Stimulated activated effector memory CD8-positive, alpha-beta T cell treated with anti-CD3 and anti-CD28 coated beads, Interleukin-12 subunit alpha, Interleukin-12 subunit beta, amount 100 ng/mL, for 72 hours (primary cell): ENCODE measurements at regions not wholly inside any gene's neighbourhood (a gene's known extent, or its start where the extent isn't known, plus 50 kb on each side); places are given as distances from the start of the nearest gene placed in this dataset.

Source experiments
- ATAC-seq: fragments of 150-1000 bp; cut with Tn5 transposase; 2 replicates; pipeline ENCODE4 v1.10.0; 2021
- DNase-seq, 2 donors: peaks; one replicate each; pipeline ENCODE4 v3.0.0; 2021 to 2022; ENCODE audit warnings: low spot score in 2 of 2
- H3K27ac Mint-ChIP-seq: one replicate; pipeline ENCODE4 v1.8.0; 2022; ENCODE audit warnings: mild to moderate bottlenecking, mixed read lengths
- H3K36me3 Mint-ChIP-seq: one replicate; pipeline ENCODE4 v1.8.0; 2022; ENCODE audit warnings: mild to moderate bottlenecking, mixed read lengths
- H3K4me1 Mint-ChIP-seq: one replicate; pipeline ENCODE4 v1.8.0; 2022; ENCODE audit warnings: mixed read lengths
- H3K4me3 Mint-ChIP-seq: one replicate; pipeline ENCODE4 v1.8.0; 2022; ENCODE audit warnings: mild to moderate bottlenecking, mixed read lengths
- H3K9me3 Mint-ChIP-seq: one replicate; pipeline ENCODE4 v1.8.0; 2022; ENCODE audit warnings: mixed read lengths

GRCh38 chr2:2405780-2406179, 74.7 kb upstream of the MYT1L start:
- H3K4me1 Mint-ChIP-seq: no peaks in the 10 kb centered on the region
- H3K27ac Mint-ChIP-seq: no peak overlapping the region
- peaks cover 19% of the 10 kb centered on the region for H3K9me3 Mint-ChIP-seq
- ATAC-seq: no peak
- no peaks in the 10 kb centered on the region for H3K36me3 Mint-ChIP-seq
- DNase-seq: no peak
- H3K4me3 Mint-ChIP-seq: no peak overlapping the region

- DNase-seq (no peak), ATAC-seq (no peak)
- Mint-ChIP-seq H3K4me3 (no peak overlapping the region), H3K4me1 (no peaks in the 10 kb centered on the region), H3K27ac (no peak overlapping the region), H3K9me3 (peaks cover 18% of the 10 kb centered on the region), H3K36me3 (no peaks in the 10 kb centered on the region)
Measured at GRCh38 chr2:2400286-2401038, 69.4 kb upstream of the MYT1L start.

GRCh38 chr2:2399396-2399795, 68.3 kb upstream of the MYT1L start:
- ATAC-seq: no peak
- DNase-seq: no peak
- H3K9me3 Mint-ChIP-seq: peaks cover 20% of the 10 kb centered on the region
- H3K36me3 Mint-ChIP-seq: no peaks in the 10 kb centered on the region
- H3K27ac Mint-ChIP-seq: no peak overlapping the region
- H3K4me3 Mint-ChIP-seq: no peak overlapping the region
- no peaks in the 10 kb centered on the region for H3K4me1 Mint-ChIP-seq

GRCh38 chr2:2392332-2392731, 61.3 kb upstream of the MYT1L start:
- DNase-seq (no peak), ATAC-seq (no peak)
- peaks cover 15% of the 10 kb centered on the region for H3K9me3 Mint-ChIP-seq
- H3K36me3 Mint-ChIP-seq: no peaks in the 10 kb centered on the region
- H3K4me3 Mint-ChIP-seq: no peak overlapping the region
- no peaks in the 10 kb centered on the region for H3K4me1 Mint-ChIP-seq
- no peak overlapping the region for H3K27ac Mint-ChIP-seq

GRCh38 chr2:2389215-2389614, 58.1 kb upstream of the MYT1L start:
- Mint-ChIP-seq H3K36me3 (no peaks in the 10 kb centered on the region), H3K9me3 (peaks cover 17% of the 10 kb centered on the region), H3K4me1 (no peaks in the 10 kb centered on the region), H3K4me3 (no peak overlapping the region), H3K27ac (no peak overlapping the region)
- no peak for DNase-seq
- ATAC-seq: no peak
